ENCODE measurements at regions not wholly inside any gene's neighbourhood (a gene's known extent, or its start where the extent isn't known, plus 50 kb on each side); places are given as distances from the start of the nearest gene placed in this dataset.

GRCh38 chr12:85708775-85709174 lies 127.4 kb downstream of the RASSF9 start:
- no peak overlapping the region for H3K4me3 ChIP-seq (ENCODE audit: low read length)
- no peak for DNase-seq (ENCODE audit: low read depth)
- no peak for TF ChIP-seq CTCF (conservative IDR thresholded peaks at IDR 0.05; ENCODE audit: low read depth, low read length)

GRCh38 chr12:85711735-85712390 lies 124.3 kb downstream of the RASSF9 start:
- no peak for TF ChIP-seq CTCF (conservative IDR thresholded peaks at IDR 0.05; ENCODE audit: low read depth, low read length)
- DNase-seq (ENCODE audit: low read depth), result no peak
- no peak overlapping the region for H3K4me3 ChIP-seq (ENCODE audit: low read length)

GRCh38 chr12:85713373-85713772 lies 122.8 kb downstream of the RASSF9 start:
- TF ChIP-seq CTCF (conservative IDR thresholded peaks at IDR 0.05; ENCODE audit: low read depth, low read length), result no peak

GRCh38 chr12:85714425-85714824 lies 121.8 kb downstream of the RASSF9 start:
- H3K4me3 ChIP-seq (ENCODE audit: low read length), result no peak overlapping the region
- TF ChIP-seq CTCF (conservative IDR thresholded peaks at IDR 0.05; ENCODE audit: low read depth, low read length), result no peak
- DNase-seq (ENCODE audit: low read depth), result no peak

More at GRCh38 chr12:85713373-85713772, 122.8 kb downstream of the RASSF9 start:
- no peak for DNase-seq (ENCODE audit: low read depth)
- H3K4me3 ChIP-seq (ENCODE audit: low read length), result no peak overlapping the region

GRCh38 chr12:85720308-85721033 lies 115.7 kb downstream of the RASSF9 start:
- DNase-seq (ENCODE audit: low read depth), result no peak
- no peak for TF ChIP-seq CTCF (conservative IDR thresholded peaks at IDR 0.05; ENCODE audit: low read depth, low read length)
- no peak overlapping the region for H3K4me3 ChIP-seq (ENCODE audit: low read length)

- DNase-seq (ENCODE audit: low read depth), result no peak
- H3K4me3 ChIP-seq (ENCODE audit: low read length), result no peak overlapping the region
- TF ChIP-seq CTCF (conservative IDR thresholded peaks at IDR 0.05; ENCODE audit: low read depth, low read length), result no peak
Measured at GRCh38 chr12:85725991-85726390, 110.2 kb downstream of the RASSF9 start.

Measured in retinal pigment epithelial cell (primary cell).